Tibial nerve (tissue), 4 donors: ENCODE measurements at regions not wholly inside any gene's neighbourhood (a gene's known extent, or its start where the extent isn't known, plus 50 kb on each side); places are given as distances from the start of the nearest gene placed in this dataset.

Experiments used
- CTCF ChIP-seq, 5 experiments: fragments of 200-600 bp in 3 of 5; fragments of 450-650 bp in 2 of 5; sonication (generic) in 3 of 5; IDR thresholded peaks; one replicate each; pipeline ENCODE4 v1.5.1; 2016 to 2019; ENCODE audit warnings: antibody characterized with exemption in 5 of 5, mild to moderate bottlenecking in 3 of 5, moderate library complexity in 2 of 5
- EP300 ChIP-seq, 2 donors: sonication (generic); formaldehyde crosslinking; IDR thresholded peaks; one replicate each; pipeline ENCODE4 v1.6.1; 2017; ENCODE audit warnings: antibody characterized with exemption in 2 of 2, mild to moderate bottlenecking in 1 of 2
- POLR2A ChIP-seq, 2 donors: fragments of 450-650 bp; IDR thresholded peaks; one replicate each; pipeline ENCODE4 v1.6.1; 2017; ENCODE audit warnings: antibody characterized with exemption in 2 of 2, mild to moderate bottlenecking in 2 of 2, moderate library complexity in 2 of 2

- no peak for TF ChIP-seq POLR2A (IDR thresholded peaks at IDR 0.05)
- TF ChIP-seq CTCF (IDR thresholded peaks at IDR 0.05): no peak
- no peak for TF ChIP-seq EP300 (IDR thresholded peaks at IDR 0.05)
Measured at GRCh38 chr5:61924251-61924650, 381.8 kb upstream of the KIF2A start.
